Spleen (tissue), 7 donors: ENCODE measurements at regions not wholly inside any gene's neighbourhood (a gene's known extent, or its start where the extent isn't known, plus 50 kb on each side); places are given as distances from the start of the nearest gene placed in this dataset.
A peak's percentile ranks its signal among the peaks of the same experiment; 100 is the strongest.

Experiments used
- POLR2AphosphoS5 ChIP-seq, 3 donors: sonication (generic); formaldehyde crosslinking; IDR thresholded peaks; one replicate each; pipeline ENCODE4 v1.5.1; 2017; ENCODE audit warnings: antibody characterized with exemption in 3 of 3
- TF ChIP-seq, protein P1 (sequence below), 11 experiments: fragments of 200-600 bp in 7 of 11; fragments of 450-650 bp in 4 of 11; sonication (generic) in 4 of 11; IDR thresholded peaks in 8 of 11; conservative IDR thresholded peaks in 3 of 11; 1 replicate in 7 of 11; 2 replicates in 4 of 11; pipeline versions ENCODE4 v1.4.0 to v1.8.0; 2016 to 2021; ENCODE audit warnings: antibody characterized with exemption in 11 of 11, inconsistent platforms in 4 of 11, mild to moderate bottlenecking in 1 of 11
- donor health status: DM: no; HTN: no; CAD: no; lungs with moderate emphysema.
- donor health status: DM: no; HTN: no; CAD: no.
- donor health status: DM: no; HTN: no; CAD: no.

DNA sequence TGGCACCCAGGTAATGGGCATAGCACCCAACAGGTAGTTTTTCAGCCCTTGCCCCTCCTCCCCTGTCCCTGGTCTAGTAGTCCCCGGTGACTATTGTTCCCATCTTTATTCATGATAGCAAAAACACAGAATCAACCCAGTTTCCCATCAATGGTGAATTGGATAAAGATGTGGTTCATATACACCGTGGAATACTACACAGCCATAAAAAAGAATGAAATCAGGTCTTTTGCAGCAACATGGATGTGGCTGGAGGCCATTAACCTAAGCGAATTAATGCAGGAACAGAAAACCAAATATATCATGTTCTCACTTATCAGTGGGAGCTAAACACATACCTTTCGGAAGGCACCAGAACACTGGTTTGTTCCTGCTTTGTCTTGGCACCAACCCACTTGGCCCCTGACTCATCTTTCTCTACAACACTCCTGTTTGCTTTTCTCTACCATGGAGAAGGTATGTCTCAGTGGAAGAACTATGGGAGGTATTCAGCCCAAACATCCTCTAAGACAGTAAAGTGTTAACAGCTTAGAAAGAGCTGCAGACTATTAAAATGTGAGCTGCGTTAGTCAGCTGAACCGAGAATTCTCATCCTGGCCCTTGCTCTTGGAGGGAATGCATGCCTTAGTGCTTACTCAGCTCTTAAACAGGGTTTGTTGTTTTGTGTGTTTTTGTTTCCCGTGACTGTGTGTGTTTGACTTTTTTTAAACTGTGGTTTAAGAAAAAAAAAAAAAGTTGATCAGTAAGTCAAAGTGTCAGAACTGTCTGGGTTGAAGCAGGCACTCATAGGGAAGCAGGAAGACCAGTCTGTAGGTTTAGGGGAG is 203.0 kb downstream of the TOMM20 start:
- TF ChIP-seq, protein P1, sequence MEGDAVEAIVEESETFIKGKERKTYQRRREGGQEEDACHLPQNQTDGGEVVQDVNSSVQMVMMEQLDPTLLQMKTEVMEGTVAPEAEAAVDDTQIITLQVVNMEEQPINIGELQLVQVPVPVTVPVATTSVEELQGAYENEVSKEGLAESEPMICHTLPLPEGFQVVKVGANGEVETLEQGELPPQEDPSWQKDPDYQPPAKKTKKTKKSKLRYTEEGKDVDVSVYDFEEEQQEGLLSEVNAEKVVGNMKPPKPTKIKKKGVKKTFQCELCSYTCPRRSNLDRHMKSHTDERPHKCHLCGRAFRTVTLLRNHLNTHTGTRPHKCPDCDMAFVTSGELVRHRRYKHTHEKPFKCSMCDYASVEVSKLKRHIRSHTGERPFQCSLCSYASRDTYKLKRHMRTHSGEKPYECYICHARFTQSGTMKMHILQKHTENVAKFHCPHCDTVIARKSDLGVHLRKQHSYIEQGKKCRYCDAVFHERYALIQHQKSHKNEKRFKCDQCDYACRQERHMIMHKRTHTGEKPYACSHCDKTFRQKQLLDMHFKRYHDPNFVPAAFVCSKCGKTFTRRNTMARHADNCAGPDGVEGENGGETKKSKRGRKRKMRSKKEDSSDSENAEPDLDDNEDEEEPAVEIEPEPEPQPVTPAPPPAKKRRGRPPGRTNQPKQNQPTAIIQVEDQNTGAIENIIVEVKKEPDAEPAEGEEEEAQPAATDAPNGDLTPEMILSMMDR (IDR thresholded peaks at IDR 0.05 in 8 of 11, conservative IDR thresholded peaks at IDR 0.05 in 3 of 11), result no peak
- peak in 1 of 3 donors; percentile 32 for TF ChIP-seq POLR2AphosphoS5 (IDR thresholded peaks at IDR 0.05)
